HuH-7.5 (cell line): ENCODE measurements at regions not wholly inside any gene's neighbourhood (a gene's known extent, or its start where the extent isn't known, plus 50 kb on each side); places are given as distances from the start of the nearest gene placed in this dataset.
"Not testable (repeated sequence)": the region's sequence is repeated elsewhere in the genome, so short reads cannot be mapped to it uniquely, and the experiment has no call there.

Experiments
- DNase-seq: peaks from one replicate; pipeline ENCODE4 v3.0.0; 2011; ENCODE audit warnings: low spot score

GRCh38 chr7:81042646-81043045, 123.8 kb upstream of the SEMA3C start:
- not testable (repeated sequence) for DNase-seq

- no peak for DNase-seq
Measured at GRCh38 chr7:81040496-81040895, 121.6 kb upstream of the SEMA3C start.

- DNase-seq, result no peak
Measured at GRCh38 chr7:81036871-81037270, 118.0 kb upstream of the SEMA3C start.

GRCh38 chr7:81036057-81036456, 117.2 kb upstream of the SEMA3C start:
- DNase-seq, result no peak

GRCh38 chr7:81031996-81032395, 113.1 kb upstream of the SEMA3C start:
- DNase-seq, result no peak

- no peak for DNase-seq
Measured at GRCh38 chr7:81031243-81031642, 112.4 kb upstream of the SEMA3C start.

- DNase-seq, result no peak
Measured at GRCh38 chr7:81030472-81030871, 111.6 kb upstream of the SEMA3C start.

GRCh38 chr7:81029511-81029910, 110.7 kb upstream of the SEMA3C start:
- DNase-seq, result no peak

- DNase-seq, result no peak
Measured at GRCh38 chr7:81025360-81025759, 106.5 kb upstream of the SEMA3C start.

GRCh38 chr7:81014908-81015307, 96.1 kb upstream of the SEMA3C start:
- DNase-seq, result no peak

GRCh38 chr7:81014266-81014665, 95.4 kb upstream of the SEMA3C start:
- no peak for DNase-seq

- no peak for DNase-seq
Measured at GRCh38 chr7:81013083-81013817, 94.4 kb upstream of the SEMA3C start.

GRCh38 chr7:81008901-81009300, 90.0 kb upstream of the SEMA3C start:
- no peak for DNase-seq

GRCh38 chr7:81007051-81007450, 88.2 kb upstream of the SEMA3C start:
- no peak for DNase-seq

- no peak for DNase-seq
Measured at GRCh38 chr7:81005254-81005653, 86.4 kb upstream of the SEMA3C start.

- no peak for DNase-seq
Measured at GRCh38 chr7:81004098-81004497, 85.2 kb upstream of the SEMA3C start.

- no peak for DNase-seq
Measured at GRCh38 chr7:81003326-81003725, 84.5 kb upstream of the SEMA3C start.

GRCh38 chr7:81002421-81002820, 83.6 kb upstream of the SEMA3C start:
- DNase-seq, result no peak

GRCh38 chr7:80999771-81000170, 80.9 kb upstream of the SEMA3C start:
- no peak for DNase-seq

GRCh38 chr7:80999100-80999499, 80.2 kb upstream of the SEMA3C start:
- DNase-seq, result no peak

- DNase-seq, result no peak
Measured at GRCh38 chr7:80997841-80998240, 79.0 kb upstream of the SEMA3C start.

- not testable (repeated sequence) for DNase-seq
Measured at GRCh38 chr7:80996236-80996635, 77.4 kb upstream of the SEMA3C start.

GRCh38 chr7:80991654-80992053, 72.8 kb upstream of the SEMA3C start:
- no peak for DNase-seq

- no peak for DNase-seq
Measured at GRCh38 chr7:80984619-80985018, 65.8 kb upstream of the SEMA3C start.
